HG03342 (cell line): ENCODE measurements at regions not wholly inside any gene's neighbourhood (a gene's known extent, or its start where the extent isn't known, plus 50 kb on each side); places are given as distances from the start of the nearest gene placed in this dataset.

Source experiments
- ATAC-seq: cut with Tn5 transposase; IDR thresholded peaks from one replicate; pipeline ENCODE4 v1.9.1; 2021; ENCODE audit warnings: mild to moderate bottlenecking, moderate library complexity; ENCODE audit not compliant: unreplicated experiment

GRCh38 chr15:39167164-39168058, 413.5 kb upstream of the THBS1 start:
- ATAC-seq = no peak

- no peak for ATAC-seq
Observed at GRCh38 chr15:39171944-39172368, 408.9 kb upstream of the THBS1 start.

GRCh38 chr15:39172380-39173281, 408.2 kb upstream of the THBS1 start:
- ATAC-seq = no peak

GRCh38 chr15:39173426-39173825, 407.5 kb upstream of the THBS1 start:
- no peak for ATAC-seq

GRCh38 chr15:39174332-39174731, 406.5 kb upstream of the THBS1 start:
- ATAC-seq = no peak

- no peak for ATAC-seq
Observed at GRCh38 chr15:39176030-39176429, 404.8 kb upstream of the THBS1 start.

GRCh38 chr15:39177561-39177960, 403.3 kb upstream of the THBS1 start:
- ATAC-seq = no peak

GRCh38 chr15:39180030-39180429, 400.8 kb upstream of the THBS1 start:
- no peak for ATAC-seq

- ATAC-seq = no peak
Observed at GRCh38 chr15:39180483-39180933, 400.4 kb upstream of the THBS1 start.

GRCh38 chr15:39181056-39181747, 399.7 kb upstream of the THBS1 start:
- no peak for ATAC-seq

- ATAC-seq = no peak
Observed at GRCh38 chr15:39181940-39182339, 398.9 kb upstream of the THBS1 start.

- ATAC-seq = no peak
Observed at GRCh38 chr15:39183164-39183881, 397.6 kb upstream of the THBS1 start.

GRCh38 chr15:39184701-39185390, 396.0 kb upstream of the THBS1 start:
- ATAC-seq = no peak

GRCh38 chr15:39188314-39188713, 392.6 kb upstream of the THBS1 start:
- ATAC-seq = no peak

GRCh38 chr15:39188930-39189329, 391.9 kb upstream of the THBS1 start:
- no peak for ATAC-seq

- ATAC-seq = no peak
Observed at GRCh38 chr15:39191871-39192291, 389.0 kb upstream of the THBS1 start.

GRCh38 chr15:39192351-39192750, 388.5 kb upstream of the THBS1 start:
- ATAC-seq = no peak

GRCh38 chr15:39192979-39193560, 387.8 kb upstream of the THBS1 start:
- ATAC-seq = no peak

GRCh38 chr15:39193611-39194010, 387.3 kb upstream of the THBS1 start:
- no peak for ATAC-seq
